Spinal cord (tissue), 9 donors: ENCODE measurements at regions not wholly inside any gene's neighbourhood (a gene's known extent, or its start where the extent isn't known, plus 50 kb on each side); places are given as distances from the start of the nearest gene placed in this dataset.
"Not testable (repeated sequence)": the region's sequence is repeated elsewhere in the genome, so short reads cannot be mapped to it uniquely, and the experiment has no call there.

Experiments
- DNase-seq, 6 donors: peaks; one replicate each; pipeline versions ENCODE4 v3.0.0 to v3.0.0-alpha.2; 2013 to 2015; ENCODE audit warnings: low spot score in 6 of 6, low read depth in 4 of 6
- H3K27ac ChIP-seq: one replicate; pipeline ENCODE4 v1.5.1; 2013; ENCODE audit warnings: low read depth, low read length, control low read depth
- H3K27me3 ChIP-seq: one replicate; pipeline ENCODE4 v1.6.1; 2013; ENCODE audit warnings: low read length; ENCODE audit not compliant: control insufficient read depth, insufficient read depth
- H3K36me3 ChIP-seq: one replicate; pipeline ENCODE4 v1.6.1; 2013; ENCODE audit warnings: low read length; ENCODE audit not compliant: control insufficient read depth, insufficient read depth
- H3K4me1 ChIP-seq: one replicate; pipeline ENCODE4 v1.6.1; 2013; ENCODE audit warnings: low read length; ENCODE audit not compliant: control insufficient read depth, insufficient read depth
- H3K4me3 ChIP-seq: one replicate; pipeline ENCODE4 v1.5.1; 2013; ENCODE audit warnings: low read depth, low read length, control low read depth
- H3K9me3 ChIP-seq: one replicate; pipeline ENCODE4 v1.6.1; 2013; ENCODE audit warnings: low read length; ENCODE audit not compliant: control insufficient read depth, insufficient read depth
- WGBS: methylation state at CpG from one replicate; pipeline ENCODE4 v1.1.5; 2013; ENCODE audit warnings: missing lambda C conversion rate; ENCODE audit not compliant: insufficient coverage; 5-methylcytosine and 5-hydroxymethylcytosine counted together
- donor health status: healthy.

- Histone ChIP-seq H3K27me3 (no peaks in the 10 kb centered on the region), H3K4me1 (no peaks in the 10 kb centered on the region), H3K9me3 (no peaks in the 10 kb centered on the region), H3K4me3 (no peak overlapping the region), H3K27ac (no peak overlapping the region), H3K36me3 (no peaks in the 10 kb centered on the region)
- DNase-seq, result no peak
- WGBS, result no CpG with 5 or more reads among the region's 4 CpGs
Observed at GRCh38 chr17:71189493-71189831, 931.4 kb upstream of the SOX9 start.

GRCh38 chr17:71192039-71192555 lies 928.7 kb upstream of the SOX9 start:
- no CpG with 5 or more reads among the region's 2 CpGs for WGBS
- Histone ChIP-seq H3K9me3 (no peaks in the 10 kb centered on the region), H3K36me3 (no peaks in the 10 kb centered on the region), H3K4me3 (no peak overlapping the region), H3K27me3 (no peaks in the 10 kb centered on the region), H3K4me1 (no peaks in the 10 kb centered on the region), H3K27ac (no peak overlapping the region)
- DNase-seq, result no peak

- Histone ChIP-seq H3K4me3 (no peak overlapping the region), H3K27ac (no peak overlapping the region), H3K27me3 (no peaks in the 10 kb centered on the region), H3K4me1 (no peaks in the 10 kb centered on the region), H3K9me3 (no peaks in the 10 kb centered on the region), H3K36me3 (no peaks in the 10 kb centered on the region)
- DNase-seq, result no peak
- no CpG with 5 or more reads among the region's 2 CpGs for WGBS
Observed at GRCh38 chr17:71192848-71193247, 928.0 kb upstream of the SOX9 start.

GRCh38 chr17:71200597-71200996 lies 920.2 kb upstream of the SOX9 start:
- H3K36me3 ChIP-seq, result no peaks in the 10 kb centered on the region
- no peak overlapping the region for H3K27ac ChIP-seq
- no CpG with 5 or more reads among the region's 1 CpG for WGBS
- no peaks in the 10 kb centered on the region for H3K27me3 ChIP-seq
- no peaks in the 10 kb centered on the region for H3K9me3 ChIP-seq
- H3K4me1 ChIP-seq, result no peaks in the 10 kb centered on the region
- no peak overlapping the region for H3K4me3 ChIP-seq
- no peak for DNase-seq

GRCh38 chr17:71201639-71202038 lies 919.2 kb upstream of the SOX9 start:
- WGBS, result no CpG with 5 or more reads among the region's 2 CpGs
- no peaks in the 10 kb centered on the region for H3K27me3 ChIP-seq
- no peak overlapping the region for H3K27ac ChIP-seq
- DNase-seq, result no peak
- no peaks in the 10 kb centered on the region for H3K36me3 ChIP-seq
- H3K4me1 ChIP-seq, result no peaks in the 10 kb centered on the region
- H3K4me3 ChIP-seq, result no peak overlapping the region
- H3K9me3 ChIP-seq, result no peaks in the 10 kb centered on the region

- WGBS, result no CpG with 5 or more reads among the region's 2 CpGs
Observed at GRCh38 chr17:71202449-71202848, 918.4 kb upstream of the SOX9 start.

GRCh38 chr17:71203953-71204352 lies 916.9 kb upstream of the SOX9 start:
- no CpG with 5 or more reads among the region's 1 CpG for WGBS
- no peaks in the 10 kb centered on the region for H3K9me3 ChIP-seq
- no peak overlapping the region for H3K4me3 ChIP-seq
- H3K27ac ChIP-seq, result no peak overlapping the region
- H3K27me3 ChIP-seq, result no peaks in the 10 kb centered on the region
- H3K36me3 ChIP-seq, result no peaks in the 10 kb centered on the region
- H3K4me1 ChIP-seq, result no peaks in the 10 kb centered on the region
- no peak for DNase-seq

More at GRCh38 chr17:71202449-71202848, 918.4 kb upstream of the SOX9 start:
- no peak overlapping the region for H3K27ac ChIP-seq
- H3K9me3 ChIP-seq, result no peaks in the 10 kb centered on the region
- H3K4me3 ChIP-seq, result no peak overlapping the region
- no peaks in the 10 kb centered on the region for H3K36me3 ChIP-seq
- no peak for DNase-seq
- no peaks in the 10 kb centered on the region for H3K4me1 ChIP-seq
- no peaks in the 10 kb centered on the region for H3K27me3 ChIP-seq

- not testable (repeated sequence) for H3K4me1 ChIP-seq, H3K27me3 ChIP-seq, H3K36me3 ChIP-seq, H3K4me3 ChIP-seq, H3K9me3 ChIP-seq, DNase-seq, H3K27ac ChIP-seq
- WGBS, result no CpG with 5 or more reads among the region's 5 CpGs
Observed at GRCh38 chr17:71205951-71206350, 914.9 kb upstream of the SOX9 start.

GRCh38 chr17:71208111-71208704 lies 912.6 kb upstream of the SOX9 start:
- H3K9me3 ChIP-seq, result no peaks in the 10 kb centered on the region
- H3K4me3 ChIP-seq, result no peak overlapping the region
- H3K27me3 ChIP-seq, result no peaks in the 10 kb centered on the region
- 98% methylated on average over 3 of the region's 3 CpGs for WGBS
- DNase-seq, result no peak
- no peaks in the 10 kb centered on the region for H3K4me1 ChIP-seq
- H3K36me3 ChIP-seq, result no peaks in the 10 kb centered on the region
- no peak overlapping the region for H3K27ac ChIP-seq

GRCh38 chr17:71213936-71214335 lies 906.9 kb upstream of the SOX9 start:
- Histone ChIP-seq H3K27me3 (no peaks in the 10 kb centered on the region), H3K27ac (no peak overlapping the region), H3K9me3 (no peaks in the 10 kb centered on the region), H3K4me3 (no peak overlapping the region), H3K4me1 (no peaks in the 10 kb centered on the region), H3K36me3 (no peaks in the 10 kb centered on the region)
- no peak for DNase-seq
- no CpG with 5 or more reads among the region's 1 CpG for WGBS
